HCEC 1CT (cell line): ENCODE measurements at regions not wholly inside any gene's neighbourhood (a gene's known extent, or its start where the extent isn't known, plus 50 kb on each side); places are given as distances from the start of the nearest gene placed in this dataset.
"Not testable (repeated sequence)": the region's sequence is repeated elsewhere in the genome, so short reads cannot be mapped to it uniquely, and the experiment has no call there.

Experiments
- DNase-seq: peaks from one replicate; pipeline ENCODE4 v3.0.0-alpha.2; 2017

DNA sequence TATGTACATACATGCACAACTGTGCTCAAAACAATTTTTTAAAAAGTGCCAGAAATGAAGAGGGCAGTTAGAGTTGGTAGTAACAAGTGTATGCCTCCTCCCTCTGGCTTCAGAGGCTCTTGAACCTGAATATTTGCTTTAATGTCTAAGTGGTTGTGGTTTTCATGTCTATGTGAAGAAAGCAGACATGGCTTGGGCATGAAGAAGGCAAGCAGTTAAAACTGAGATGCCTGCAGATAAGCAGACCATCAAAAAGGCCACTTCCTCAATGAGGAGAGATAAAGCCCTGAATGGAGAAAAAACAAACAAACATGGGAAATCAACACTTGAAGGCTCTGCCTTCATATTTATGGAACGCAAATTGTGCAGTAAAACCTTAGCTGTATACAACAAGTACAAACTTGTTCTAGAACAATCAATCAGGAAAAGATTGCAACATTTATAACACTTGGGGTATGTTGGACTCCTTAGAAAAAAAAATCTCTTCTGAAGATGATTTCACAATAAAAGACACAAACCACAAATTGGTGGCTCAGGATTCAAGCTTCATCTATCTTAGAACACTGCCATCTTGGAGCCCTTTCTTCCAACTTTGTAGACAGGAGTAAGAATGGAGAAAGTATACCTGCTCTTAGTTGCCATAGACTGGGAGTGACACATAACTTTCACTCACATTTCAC, 52.7 kb upstream of the PLA2G4A start:
- no peak for DNase-seq

DNA sequence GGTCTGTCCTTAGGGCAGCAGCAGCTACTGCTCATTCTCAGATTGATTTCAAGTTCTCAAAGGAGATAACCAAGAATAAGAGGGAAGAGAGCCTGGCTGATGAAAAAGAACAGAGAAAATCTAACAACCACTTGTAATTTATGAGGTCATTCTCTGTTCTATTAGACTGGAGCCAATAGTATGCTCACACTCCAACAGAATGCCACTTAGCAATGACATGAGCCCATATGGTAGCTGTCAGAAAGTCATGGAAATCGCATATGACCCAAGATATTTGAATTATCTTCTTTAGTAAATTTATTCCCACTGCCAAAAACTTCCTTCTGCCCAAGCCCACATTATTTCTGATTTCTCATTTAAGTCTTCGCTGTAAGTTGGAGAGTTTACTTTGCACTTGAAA, 53.7 kb upstream of the PLA2G4A start:
- DNase-seq = no peak

DNA sequence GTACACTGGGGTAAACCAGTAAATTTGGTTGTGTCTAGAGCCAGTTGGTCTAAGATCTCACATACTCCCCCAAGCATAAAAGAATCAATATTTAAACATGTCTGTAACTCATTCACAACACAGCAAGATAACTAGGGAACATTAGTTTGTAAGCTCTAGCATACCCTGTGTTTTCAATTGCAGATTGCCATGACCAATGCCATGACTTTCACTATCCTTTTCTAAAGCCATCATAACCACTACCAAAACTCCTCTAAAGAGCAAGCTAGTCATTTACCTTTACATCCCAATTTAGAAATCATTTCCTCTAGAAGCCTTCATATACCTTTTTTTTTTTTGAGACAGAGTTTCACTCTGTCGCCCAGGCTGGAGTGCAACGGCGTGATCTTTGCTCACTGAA, 56.5 kb upstream of the PLA2G4A start:
- no peak for DNase-seq

DNA sequence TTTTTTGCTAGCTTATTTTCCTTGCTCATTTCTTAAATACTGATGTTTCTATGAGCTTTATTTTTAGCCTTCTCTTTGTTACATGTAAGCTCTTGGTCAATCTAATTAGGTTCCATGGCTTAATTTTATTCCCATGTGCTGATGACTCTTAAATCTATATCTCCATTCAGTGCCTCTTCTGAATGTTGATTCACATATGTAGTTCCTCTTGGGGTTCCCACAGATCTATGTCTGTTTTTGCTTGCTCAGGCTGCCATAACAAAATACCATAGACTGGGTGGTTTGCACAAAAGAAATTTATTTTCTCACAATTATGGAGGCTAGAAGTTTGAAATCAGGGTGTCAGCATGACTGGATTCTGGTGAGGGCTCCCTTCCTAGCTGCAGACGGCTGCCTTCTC, 58.3 kb upstream of the PLA2G4A start:
- no peak for DNase-seq

DNA sequence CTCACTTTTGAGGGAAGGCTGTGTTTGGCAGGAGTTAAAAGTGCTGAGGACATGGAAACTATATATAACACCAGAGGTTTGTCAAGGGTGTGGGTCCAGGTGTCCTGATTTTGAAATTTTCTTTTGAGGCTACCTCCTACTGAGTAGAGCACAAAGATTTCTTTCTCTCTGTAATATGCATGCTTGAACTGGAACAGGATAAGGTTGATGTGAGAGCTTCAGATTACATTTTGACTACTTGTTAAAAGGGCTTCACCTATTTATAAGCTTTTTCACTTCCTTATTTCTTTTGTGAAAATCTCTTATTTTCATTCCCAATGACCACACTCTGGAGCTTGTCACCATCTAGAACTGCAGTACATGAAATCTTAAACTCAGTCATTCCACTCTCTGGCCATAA, 59.8 kb upstream of the PLA2G4A start:
- no peak for DNase-seq

DNA sequence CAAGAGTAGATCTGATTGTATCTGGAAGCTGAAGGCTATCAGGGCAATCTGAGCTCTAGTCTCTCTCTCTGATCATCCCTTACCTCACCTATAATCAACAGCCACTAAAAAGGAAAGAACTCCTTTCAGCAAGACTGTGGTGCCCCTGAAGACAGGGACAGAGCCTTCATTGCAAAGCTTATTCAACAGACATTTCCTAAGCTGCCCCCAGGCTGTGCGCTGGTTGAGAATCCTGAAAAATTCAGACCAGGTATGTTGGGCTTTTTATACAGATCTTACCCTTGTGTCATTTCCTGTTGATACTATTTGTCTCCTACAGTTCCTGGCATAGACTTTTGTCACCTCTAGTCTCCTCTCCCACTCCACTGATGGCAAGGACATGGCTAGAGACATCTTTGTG, 63.3 kb upstream of the PLA2G4A start:
- DNase-seq = no peak

DNA sequence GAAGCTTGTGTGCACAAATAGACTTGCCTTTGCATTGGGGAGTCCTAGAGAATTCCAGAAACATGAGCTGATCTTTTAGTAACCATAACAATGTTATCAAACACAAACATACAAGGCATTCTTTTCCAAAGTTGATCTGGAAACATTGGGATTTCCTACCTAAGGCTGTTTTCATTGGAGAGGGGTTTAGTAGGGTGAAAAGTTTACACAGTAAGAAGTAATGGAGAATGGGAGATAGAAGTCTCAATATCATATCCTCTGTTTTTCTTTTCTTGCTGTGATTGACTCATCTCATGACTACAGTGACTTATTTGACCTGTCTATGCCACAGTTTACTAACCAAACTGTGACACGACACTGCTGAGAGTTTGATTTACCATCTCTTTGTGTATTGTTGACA, 65.6 kb upstream of the PLA2G4A start:
- DNase-seq = peak; percentile 46

DNA sequence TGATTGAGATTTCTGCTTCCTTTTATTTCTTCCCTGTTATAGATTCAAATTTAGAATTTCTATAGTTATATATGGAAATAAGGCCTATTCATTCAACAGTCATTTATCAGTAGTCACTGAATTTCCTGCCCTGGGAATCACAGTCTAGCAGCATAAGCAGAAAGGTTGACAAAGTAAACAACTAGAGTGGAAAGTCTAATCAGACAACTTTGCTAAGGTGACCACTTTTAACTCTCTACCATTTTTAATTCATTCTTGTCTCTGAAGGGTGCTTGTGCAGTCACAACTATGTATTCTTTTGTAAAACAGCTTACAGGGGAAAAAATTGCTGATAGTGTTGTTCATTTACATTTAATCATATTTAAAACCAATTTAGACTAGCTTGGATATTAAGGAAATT, 66.1 kb upstream of the PLA2G4A start:
- no peak for DNase-seq

DNA sequence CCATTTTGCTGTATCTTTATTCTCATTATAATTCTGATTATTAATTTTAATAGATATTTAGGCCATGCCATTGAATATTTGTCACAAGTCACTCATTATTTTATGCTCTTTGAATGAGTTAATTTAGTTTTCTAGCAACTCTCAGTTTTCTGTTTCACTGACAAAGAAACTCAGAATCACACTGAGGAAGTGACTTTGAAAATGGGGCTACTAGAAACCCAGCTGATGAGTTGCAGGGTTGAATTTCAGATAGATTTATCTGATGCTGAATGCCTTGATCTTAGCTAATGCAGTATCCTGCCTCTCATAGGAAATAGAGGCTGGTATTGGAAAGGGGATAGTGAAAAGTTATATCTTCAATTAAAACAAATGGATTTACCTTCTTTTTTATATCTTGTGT, 67.4 kb upstream of the PLA2G4A start:
- DNase-seq = no peak

DNA sequence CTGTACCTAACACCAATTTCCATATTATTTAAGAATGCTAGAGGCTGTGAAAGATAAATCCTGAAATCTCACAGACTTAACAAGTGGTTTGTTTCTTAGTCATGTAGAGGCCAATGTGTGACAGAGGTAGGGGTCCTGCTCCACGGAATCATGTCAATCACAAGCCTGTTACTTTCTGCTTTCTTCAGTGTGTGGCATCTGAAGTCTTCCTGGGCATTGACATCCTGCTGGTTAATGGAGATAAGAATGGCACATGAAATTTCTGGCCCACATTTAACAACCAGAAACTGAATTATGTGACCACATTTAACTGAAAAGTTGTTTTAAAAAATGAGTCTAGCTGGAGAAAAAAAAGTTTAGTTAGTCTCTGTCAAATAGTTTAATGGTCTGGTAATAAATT, 68.3 kb upstream of the PLA2G4A start:
- DNase-seq = no peak

DNA sequence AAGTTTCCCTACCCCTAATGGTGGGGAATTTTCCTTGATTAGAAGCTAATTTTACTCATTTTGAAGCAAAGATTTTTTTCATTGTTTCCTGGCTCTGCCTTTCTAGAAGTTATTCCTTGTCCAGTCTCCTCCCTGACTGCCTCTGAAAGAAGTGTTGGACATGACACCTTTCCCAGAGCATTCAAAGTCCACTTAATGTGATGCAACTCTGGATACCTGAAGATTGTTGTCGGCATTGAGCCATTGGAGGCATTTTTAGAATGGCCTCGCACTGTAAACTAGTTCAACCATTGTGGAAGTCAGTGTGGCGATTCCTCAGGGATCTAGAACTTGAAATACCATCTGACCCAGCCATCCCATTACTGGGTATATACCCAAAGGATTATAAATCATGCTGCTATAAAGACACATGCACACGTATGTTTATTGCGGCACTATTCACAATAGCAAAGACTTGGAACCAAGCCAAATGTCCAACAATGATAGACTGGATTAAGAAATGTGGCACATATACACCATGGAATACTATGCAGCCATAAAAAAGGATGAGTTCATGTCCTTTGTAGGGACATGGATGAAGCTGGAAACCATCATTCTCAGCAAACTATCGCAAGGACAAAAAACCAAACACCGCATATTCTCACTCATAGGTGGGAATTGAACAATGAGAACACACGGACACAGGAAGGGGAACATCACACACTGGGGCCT, 69.7 kb upstream of the PLA2G4A start:
- DNase-seq = not testable (repeated sequence)

DNA sequence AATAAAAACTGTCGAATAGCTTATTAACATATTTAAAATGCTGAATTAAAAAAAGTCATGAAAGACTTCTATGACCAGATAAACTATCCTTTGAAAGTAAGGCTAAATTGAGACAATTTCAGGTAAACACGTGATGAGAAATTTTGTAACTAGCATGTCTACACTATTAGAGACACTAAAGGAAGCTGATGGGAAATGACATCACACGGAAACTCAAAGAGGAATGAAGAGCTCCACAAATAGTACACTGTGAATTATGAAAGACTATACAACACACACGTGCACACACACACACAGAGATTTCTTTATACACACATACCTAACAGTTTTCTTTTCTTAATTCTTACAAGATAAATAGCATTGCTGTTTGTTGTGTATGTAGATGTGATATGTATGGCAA, 70.9 kb upstream of the PLA2G4A start:
- DNase-seq = no peak

DNA sequence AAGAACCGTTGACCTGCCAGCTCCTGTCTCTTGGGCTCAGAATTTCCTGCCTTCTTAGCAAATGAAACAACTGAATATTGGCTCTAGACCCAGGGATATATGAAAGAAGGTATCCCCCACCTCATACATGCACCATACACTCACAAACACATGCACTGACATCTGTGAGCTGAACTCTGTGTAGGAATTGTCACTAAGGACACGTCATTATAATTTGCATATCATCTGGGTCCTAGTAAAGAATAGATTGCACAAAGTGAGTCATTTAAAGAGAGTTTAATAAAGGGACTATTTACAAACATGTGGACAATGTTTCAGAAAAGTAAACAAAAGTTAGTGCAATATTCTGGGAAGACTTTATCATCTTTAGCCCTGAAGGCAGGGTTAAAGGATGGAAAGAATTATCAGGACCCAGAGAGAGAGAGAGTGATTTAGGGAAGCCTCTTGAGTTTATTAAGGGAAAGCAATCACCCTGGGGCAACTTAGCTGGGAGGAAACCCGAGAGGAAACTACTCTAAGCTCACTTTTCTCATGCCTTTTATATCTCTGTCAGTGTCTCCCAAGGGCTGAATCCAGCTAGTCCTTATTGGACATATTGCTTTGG, 74.1 kb upstream of the PLA2G4A start:
- DNase-seq = no peak

DNA sequence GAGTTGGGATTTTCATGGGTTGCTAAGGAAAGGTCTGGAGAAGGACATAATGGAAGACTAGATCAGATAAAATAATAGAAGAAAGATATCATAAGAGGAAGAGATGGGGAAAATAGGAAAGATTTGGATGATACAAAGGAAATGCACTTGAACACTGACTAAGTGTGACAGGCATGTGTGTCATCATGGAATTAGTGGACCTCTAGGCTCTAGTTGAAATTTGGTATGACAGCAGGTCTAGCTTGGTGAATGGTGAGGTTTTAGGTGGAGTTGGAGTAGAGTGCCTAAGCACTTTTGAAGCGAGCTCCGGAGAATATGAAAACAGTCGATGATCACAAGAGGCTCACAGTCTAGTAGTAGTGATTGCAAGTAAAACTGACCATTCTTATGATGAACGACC, 73.0 kb upstream of the PTGS2 start:
- DNase-seq = peak; percentile 37

DNA sequence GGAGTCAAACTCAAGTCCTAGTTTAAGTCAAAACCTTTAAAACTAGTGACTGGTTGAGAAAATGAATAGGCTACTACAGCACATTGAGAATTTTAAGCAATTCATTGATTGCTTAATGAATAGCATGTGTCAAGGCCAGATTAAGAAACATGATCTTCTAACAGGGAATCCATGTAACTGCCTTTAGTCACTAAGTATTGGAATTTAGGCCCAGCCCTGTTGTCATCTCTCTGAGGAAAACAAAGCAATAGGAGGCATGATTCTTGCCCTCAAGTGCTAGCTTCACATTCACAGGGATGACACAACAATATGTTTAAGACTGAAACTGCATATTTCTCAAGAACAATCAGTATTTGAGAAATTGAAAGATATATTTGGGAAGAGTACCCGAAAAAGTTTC, 70.0 kb upstream of the PTGS2 start:
- peak; percentile 36 for DNase-seq

DNA sequence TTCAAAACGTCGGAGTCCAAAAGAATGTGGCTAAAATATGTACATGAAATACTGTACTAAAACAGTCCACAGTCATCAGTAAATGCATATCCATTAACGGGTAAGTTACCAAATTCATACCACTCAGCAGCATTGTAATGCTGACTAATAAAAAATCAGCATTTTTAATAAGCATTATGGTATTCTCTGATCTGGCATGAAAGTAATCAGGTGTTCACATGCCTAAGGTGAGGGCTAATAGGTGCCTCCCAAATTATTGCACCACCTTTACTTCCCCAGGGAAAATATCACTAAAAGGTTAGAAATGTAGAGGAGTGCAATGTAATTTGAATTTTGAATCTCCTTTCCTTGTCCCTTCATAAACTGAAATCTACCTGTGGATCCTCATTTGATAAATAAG, 69.6 kb upstream of the PTGS2 start:
- no peak for DNase-seq

DNA sequence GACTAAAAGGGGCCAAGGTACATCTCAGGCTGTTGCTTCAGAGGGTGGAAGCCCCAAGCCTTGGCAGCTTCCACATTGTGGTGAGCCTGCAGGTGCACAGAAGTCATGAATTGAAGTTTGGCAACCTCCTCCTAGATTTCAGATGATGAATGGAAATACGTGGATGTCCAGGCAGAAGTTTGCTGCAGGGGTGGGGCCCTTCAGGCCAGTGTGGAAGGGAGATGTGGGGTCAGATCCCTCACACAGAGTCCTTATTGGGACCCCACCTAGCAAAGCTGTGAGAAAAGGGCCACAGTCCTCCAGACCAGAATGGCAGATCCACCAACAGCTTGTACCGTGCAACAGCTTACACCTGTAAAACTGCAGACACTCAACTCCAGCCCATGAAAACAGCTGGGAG, 67.4 kb upstream of the PTGS2 start:
- no peak for DNase-seq

DNA sequence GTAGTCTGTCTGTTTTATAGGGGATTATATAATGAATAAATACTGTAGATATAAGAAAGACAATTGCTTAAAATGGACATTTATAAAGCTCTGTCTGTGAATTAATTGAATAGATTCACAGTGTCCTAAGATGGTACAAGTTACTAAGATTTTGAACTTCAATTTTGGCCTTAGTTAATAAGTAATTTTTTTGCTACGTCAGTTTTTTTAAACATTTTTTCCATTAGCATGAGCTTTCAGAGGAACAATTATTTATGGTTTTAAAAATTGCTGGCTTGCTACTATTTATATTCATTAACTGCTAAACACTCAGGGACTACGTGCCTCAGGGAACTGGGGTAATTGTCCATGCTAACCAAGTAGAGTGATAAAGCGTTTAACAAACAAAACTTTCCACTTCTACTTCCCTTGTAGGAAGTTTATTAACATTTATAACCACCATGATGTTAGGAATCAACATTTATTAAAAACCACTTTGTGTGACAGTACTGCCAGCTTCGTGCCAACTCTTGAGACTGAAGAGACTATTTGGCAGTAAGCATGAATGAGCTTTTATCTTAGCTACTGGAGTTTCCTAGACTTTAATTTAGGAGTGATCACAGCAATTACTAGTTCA, 65.4 kb upstream of the PTGS2 start:
- no peak for DNase-seq

DNA sequence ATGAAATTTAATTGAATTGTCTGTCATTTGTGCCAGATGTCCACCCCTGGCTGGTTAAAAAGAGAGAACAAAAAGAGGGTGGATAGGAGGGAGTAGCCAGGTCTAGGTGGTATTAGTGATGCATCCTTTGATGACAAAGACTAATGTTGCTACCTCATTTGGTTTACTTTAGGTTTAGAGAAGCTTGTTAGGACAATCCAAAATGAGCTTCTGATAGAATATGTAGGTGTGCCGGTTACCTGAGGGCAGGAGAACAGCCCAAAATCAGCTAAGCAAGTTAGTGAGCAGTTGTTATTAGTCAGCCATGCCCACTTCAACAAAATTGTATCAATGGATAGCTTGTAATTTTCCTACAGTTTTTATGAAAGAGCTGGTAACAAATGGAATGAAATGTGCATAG, 61.4 kb upstream of the PTGS2 start:
- DNase-seq = no peak

DNA sequence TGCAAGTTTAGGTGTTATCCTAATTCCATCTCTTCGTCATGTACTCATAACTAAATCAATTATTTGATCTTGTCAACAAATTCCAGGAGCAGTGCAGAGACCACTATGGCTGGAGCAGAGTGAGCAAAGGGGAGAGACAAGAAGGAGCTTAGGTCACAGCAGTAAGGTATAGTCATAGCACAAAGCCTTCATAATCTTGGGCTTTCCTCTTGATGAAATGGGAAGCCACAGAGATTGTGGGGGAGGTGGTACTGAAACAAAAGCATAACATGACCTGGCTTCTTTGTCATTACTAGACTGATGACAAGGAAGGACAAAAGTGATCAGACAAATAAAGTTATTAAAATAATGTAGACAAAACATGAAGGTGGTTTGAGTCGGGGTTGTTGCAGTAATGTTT, 60.1 kb upstream of the PTGS2 start:
- DNase-seq = no peak

DNA sequence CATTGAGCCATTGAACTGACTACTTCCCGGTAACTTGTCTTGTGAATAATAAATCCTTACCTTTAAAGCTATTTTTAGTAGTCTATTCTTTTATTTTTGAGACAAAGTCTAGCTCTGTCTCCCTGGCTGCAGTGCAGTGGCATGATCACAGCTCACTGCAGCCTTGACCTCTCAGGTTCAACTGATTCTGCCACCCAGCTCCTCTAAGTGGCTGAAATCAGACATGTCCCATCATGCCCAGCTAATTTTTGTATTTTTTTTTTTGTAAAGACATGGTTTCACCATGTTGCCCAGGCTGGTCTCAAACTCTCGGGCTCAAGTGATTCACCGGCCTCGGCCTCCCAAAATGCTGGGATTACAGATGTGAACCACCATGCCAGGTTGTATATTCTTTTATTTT, 59.3 kb upstream of the PTGS2 start:
- no peak for DNase-seq

DNA sequence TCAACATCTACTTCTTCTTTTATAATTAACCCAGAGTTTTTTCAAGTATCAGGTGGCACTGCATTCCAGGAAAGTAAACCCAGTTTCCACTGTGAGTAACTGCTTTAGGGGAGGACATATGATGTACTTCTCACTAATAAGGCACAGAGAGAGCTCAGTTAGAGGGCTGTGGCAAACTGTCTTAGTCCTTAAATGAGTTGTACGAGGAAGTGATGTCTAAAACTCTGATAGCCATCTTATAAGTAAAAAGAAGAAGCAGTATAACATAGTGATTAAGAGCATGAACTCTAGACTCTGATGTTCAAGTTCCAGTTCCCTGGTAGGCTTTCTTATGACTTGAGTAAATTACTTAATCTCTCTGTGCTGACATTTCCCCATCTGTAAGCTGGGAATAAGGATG, 58.7 kb upstream of the PTGS2 start:
- DNase-seq = no peak

DNA sequence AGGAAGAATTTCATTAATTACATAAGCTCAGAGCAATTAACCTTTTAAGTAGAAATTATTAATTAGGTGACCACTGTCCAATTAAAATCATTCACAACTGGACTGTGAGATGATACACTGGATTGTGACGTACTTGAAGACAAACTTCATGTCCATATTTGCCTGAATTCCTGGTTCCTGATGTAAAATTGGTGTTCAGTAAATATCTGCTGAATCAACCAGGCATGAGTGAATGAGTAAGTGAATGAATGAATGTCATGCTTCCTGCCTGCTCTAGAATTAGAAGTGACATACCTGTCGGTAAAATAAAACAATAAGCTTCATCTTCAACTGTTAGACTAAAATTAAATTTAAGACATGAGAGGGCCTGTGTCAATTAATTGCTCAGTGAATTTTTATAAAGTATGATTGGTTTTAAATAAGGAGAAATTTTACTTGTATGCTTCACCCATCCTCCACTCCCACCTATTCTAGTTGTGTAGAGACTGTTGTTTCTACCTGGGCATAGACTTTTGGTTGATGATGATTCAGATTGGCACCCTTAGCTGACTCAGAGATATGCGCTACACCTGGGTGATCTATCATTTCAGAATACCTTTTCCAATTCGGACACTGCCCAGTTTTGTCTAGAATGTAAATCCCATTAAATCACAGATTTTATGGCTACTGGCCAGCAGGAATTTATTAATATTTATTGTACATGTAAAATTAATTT, 56.9 kb upstream of the PTGS2 start:
- no peak for DNase-seq

DNA sequence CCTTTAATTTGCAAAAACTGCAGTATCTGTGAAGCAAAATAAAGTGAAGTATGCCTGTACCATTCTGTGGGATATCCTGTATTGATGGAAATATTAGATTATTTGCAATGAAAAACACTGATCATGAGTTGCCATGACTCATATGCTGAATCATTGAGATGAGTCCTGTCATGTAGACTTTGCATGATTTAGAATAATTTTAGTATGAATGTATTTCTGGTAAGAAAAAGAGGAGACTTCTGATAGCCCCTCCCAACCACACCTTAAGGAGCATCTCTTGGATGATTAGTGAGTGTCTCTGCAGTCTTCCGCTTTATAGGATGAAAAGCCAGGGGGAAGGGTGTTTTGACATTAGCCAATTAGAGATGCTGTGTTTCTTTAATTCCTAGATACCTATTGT, 55.2 kb upstream of the PTGS2 start:
- peak; percentile 52 for DNase-seq
